ENCODE measurements at regions not wholly inside any gene's neighbourhood (a gene's known extent, or its start where the extent isn't known, plus 50 kb on each side); places are given as distances from the start of the nearest gene placed in this dataset.

- no peak for FAIRE-seq
These were observed 383.1 kb downstream of the ADRA2A start for GRCh38 chr10:111459967-111460366.

GRCh38 chr10:111472445-111472844 is 395.6 kb downstream of the ADRA2A start:
- no peak for FAIRE-seq

- no peak for FAIRE-seq
These were observed 396.5 kb downstream of the ADRA2A start for GRCh38 chr10:111473361-111473760.

GRCh38 chr10:111474786-111475185 is 398.0 kb downstream of the ADRA2A start:
- no peak for FAIRE-seq

- FAIRE-seq = no peak
These were observed 398.9 kb downstream of the ADRA2A start for GRCh38 chr10:111475720-111476119.

GRCh38 chr10:111478651-111479050 is 401.8 kb downstream of the ADRA2A start:
- FAIRE-seq = no peak

- no peak for FAIRE-seq
These were observed 403.1 kb downstream of the ADRA2A start for GRCh38 chr10:111479966-111480365.

- FAIRE-seq = no peak
These were observed 404.5 kb downstream of the ADRA2A start for GRCh38 chr10:111481261-111481826.

GRCh38 chr10:111481866-111482265 is 405.0 kb downstream of the ADRA2A start:
- no peak for FAIRE-seq

- no peak for FAIRE-seq
These were observed 405.9 kb downstream of the ADRA2A start for GRCh38 chr10:111482621-111483216.

- no peak for FAIRE-seq
These were observed 408.9 kb downstream of the ADRA2A start for GRCh38 chr10:111485767-111486166.

GRCh38 chr10:111486346-111486745 is 409.5 kb downstream of the ADRA2A start:
- no peak for FAIRE-seq

GRCh38 chr10:111488668-111489067 is 411.8 kb downstream of the ADRA2A start:
- FAIRE-seq = no peak

- FAIRE-seq = no peak
These were observed 414.3 kb downstream of the ADRA2A start for GRCh38 chr10:111491154-111491553.

GRCh38 chr10:111493024-111493625 is 416.3 kb downstream of the ADRA2A start:
- no peak for FAIRE-seq

GRCh38 chr10:111498560-111498959 is 421.7 kb downstream of the ADRA2A start:
- no peak for FAIRE-seq

GRCh38 chr10:111504376-111504775 is 427.5 kb downstream of the ADRA2A start:
- FAIRE-seq = no peak

GRCh38 chr10:111506266-111507034 is 429.6 kb downstream of the ADRA2A start:
- FAIRE-seq = no peak

- no peak for FAIRE-seq
These were observed 434.9 kb downstream of the ADRA2A start for GRCh38 chr10:111511751-111512150.

GRCh38 chr10:111515264-111515663 is 438.4 kb downstream of the ADRA2A start:
- no peak for FAIRE-seq

GRCh38 chr10:111515706-111516105 is 438.9 kb downstream of the ADRA2A start:
- FAIRE-seq = no peak

GRCh38 chr10:111516144-111516543 is 439.3 kb downstream of the ADRA2A start:
- no peak for FAIRE-seq

GRCh38 chr10:111522141-111522540 is 445.3 kb downstream of the ADRA2A start:
- FAIRE-seq = no peak

- no peak for FAIRE-seq
These were observed 445.7 kb downstream of the ADRA2A start for GRCh38 chr10:111522551-111522950.

Data from endometrium (tissue), 2 donors.